HCT116 (cell line): ENCODE measurements at regions not wholly inside any gene's neighbourhood (a gene's known extent, or its start where the extent isn't known, plus 50 kb on each side); places are given as distances from the start of the nearest gene placed in this dataset.

Source experiments
- ATAC-seq: fragments of 200-7000 bp; cut with Tn5 transposase; 2 replicates; pipeline ENCODE4 v1.9.1; 2020; ENCODE audit warnings: mild to moderate bottlenecking, moderate library complexity
- BruUV-seq: library from RNA; stranded (reverse); fragments of 400-500 nt; replicated peaks from 2 replicates; lab custom pipeline; 2021; lab: Mats Ljungman, UMichigan
- CTCF ChIA-PET: fragments of 300-600 bp; sonication (Branson Sonifier 250); formaldehyde crosslinking; loops from one replicate; lab custom pipeline; 2021; ENCODE audit warnings: antibody characterized with exemption; lab: Charles Lee
- POLR2A ChIA-PET: fragments of 300-600, 350-600 bp; sonication (Branson Sonifier 250); formaldehyde crosslinking; loops from one replicate; lab custom pipeline; 2021; ENCODE audit warnings: antibody characterized with exemption; lab: Charles Lee
- RAD21 ChIA-PET, 2 experiments: fragments of 300-600 bp; sonication (Branson Sonifier 250); formaldehyde crosslinking; loops; one replicate each; lab custom pipeline; 2023; ENCODE audit warnings: low total read pairs in 2 of 2; ENCODE audit not compliant: uncharacterized antibody in 2 of 2, unreplicated experiment in 2 of 2, low non-redundant PET in 1 of 2; lab: Charles Lee
- DNase-seq: peaks from one replicate; pipeline ENCODE4 v3.0.0-alpha.2; 2010; ENCODE audit warnings: low read depth, low spot score
- H2AFZ ChIP-seq: fragments of 200-600 bp; shearing (Covaris generic), sonication (generic); 2 replicates; pipeline ENCODE4 v1.6.1; 2017; ENCODE audit warnings: low read depth, mixed run types, mixed read lengths, antibody characterized with exemption, low read length; ENCODE audit not compliant: poor library complexity, severe bottlenecking
- H3K27ac ChIP-seq: 2 replicates; pipeline ENCODE4 v1.5.1; 2012; ENCODE audit warnings: low read depth, low read length
- H3K27me3 ChIP-seq: fragments of 200-600 bp; sonication (generic); 2 replicates; pipeline ENCODE4 v1.6.1; 2016; ENCODE audit warnings: mixed run types, low read length, mixed read lengths; ENCODE audit not compliant: insufficient read depth
- H3K36me3 ChIP-seq, 2 experiments: fragments of 200-500 bp in 1 of 2; fragments of 200-600 bp in 1 of 2; sonication (Bioruptor generic) in 1 of 2; sonication (generic) in 1 of 2; 2 replicates each; pipeline versions ENCODE4 v1.5.1 to v1.6.1; 2014 to 2016; ENCODE audit warnings: low read length in 2 of 2, inconsistent platforms in 1 of 2, mixed read lengths in 1 of 2, mixed run types in 1 of 2; ENCODE audit not compliant: insufficient read depth in 2 of 2, control insufficient read depth in 1 of 2
- H3K4me1 ChIP-seq, 2 experiments: fragments of 200-600 bp in 1 of 2; sonication (generic) in 1 of 2; 2 replicates each; pipeline versions ENCODE4 v1.5.1 to v1.6.1; 2012 to 2017; ENCODE audit warnings: low read length in 2 of 2, inconsistent platforms in 1 of 2, mild to moderate bottlenecking in 1 of 2, mixed read lengths in 1 of 2, mixed run types in 1 of 2, moderate library complexity in 1 of 2; ENCODE audit not compliant: insufficient read depth in 2 of 2, control insufficient read depth in 1 of 2
- H3K4me2 ChIP-seq: fragments of 200-600 bp; sonication (generic); 2 replicates; pipeline ENCODE4 v1.6.1; 2017; ENCODE audit warnings: mixed run types, low read length, mixed read lengths
- H3K4me3 ChIP-seq, 2 experiments: fragments of 200-600 bp in 1 of 2; sonication (generic) in 1 of 2; replicated peaks in 1 of 2; 2 replicates each; pipeline ENCODE4 v1.5.1; 2011 to 2016; ENCODE audit warnings: low read length in 2 of 2, control low read depth in 1 of 2, low read depth in 1 of 2, mild to moderate bottlenecking in 1 of 2, mixed read lengths in 1 of 2, mixed run types in 1 of 2
- H3K79me2 ChIP-seq: fragments of 200-600 bp; sonication (generic); 2 replicates; pipeline ENCODE4 v1.6.1; 2017; ENCODE audit warnings: mild to moderate bottlenecking, mixed run types, low read length, moderate library complexity, mixed read lengths; ENCODE audit not compliant: insufficient read depth
- H3K9ac ChIP-seq: fragments of 200-600 bp; sonication (generic); 2 replicates; pipeline ENCODE4 v1.6.1; 2016; ENCODE audit warnings: low read length, mixed read lengths
- H3K9me2 ChIP-seq: fragments of 200-600 bp; sonication (generic), shearing (Covaris generic); 2 replicates; pipeline ENCODE4 v1.6.1; 2017; ENCODE audit warnings: mixed run types, mild to moderate bottlenecking, moderate library complexity; ENCODE audit not compliant: insufficient read depth
- H3K9me3 ChIP-seq, 2 experiments: fragments of 200-500 bp in 1 of 2; fragments of 200-600 bp in 1 of 2; sonication (Bioruptor generic) in 1 of 2; sonication (generic) in 1 of 2; 2 replicates each; pipeline ENCODE4 v1.6.1; 2014 to 2017; ENCODE audit warnings: low read length in 2 of 2, mixed read lengths in 2 of 2, inconsistent platforms in 1 of 2, low read depth in 1 of 2, mild to moderate bottlenecking in 1 of 2, mixed run types in 1 of 2, moderate library complexity in 1 of 2; ENCODE audit not compliant: control insufficient read depth in 1 of 2, insufficient read depth in 1 of 2
- H4K20me1 ChIP-seq: fragments of 200-600 bp; sonication (generic), shearing (Covaris generic); 2 replicates; pipeline ENCODE4 v1.6.1; 2017; ENCODE audit warnings: mixed run types, mild to moderate bottlenecking, moderate library complexity; ENCODE audit not compliant: insufficient read depth
- ATF3 ChIP-seq: IDR thresholded peaks from 2 replicates; pipeline ENCODE4 v1.6.1; 2012
- CBX3 ChIP-seq: IDR thresholded peaks from 2 replicates; pipeline ENCODE4 v1.6.1; 2012; ENCODE audit warnings: low read depth
- CEBPB ChIP-seq: IDR thresholded peaks from 2 replicates; pipeline ENCODE4 v1.6.1; 2012; ENCODE audit warnings: low read depth
- EZH2phosphoT487 ChIP-seq: fragments of 200-600 bp; IDR thresholded peaks from 2 replicates; pipeline ENCODE4 v1.6.1; 2018; ENCODE audit warnings: antibody characterized with exemption, borderline replicate concordance
- FOSL1 ChIP-seq: IDR thresholded peaks from 2 replicates; pipeline ENCODE4 v1.6.1; 2012; ENCODE audit warnings: low read depth
- JUND ChIP-seq: IDR thresholded peaks from 2 replicates; pipeline ENCODE4 v1.6.1; 2012
- POLR2AphosphoS5 ChIP-seq: IDR thresholded peaks from 2 replicates; pipeline ENCODE4 v1.6.1; 2011; ENCODE audit warnings: mild to moderate bottlenecking, low read depth, low read length, moderate library complexity
- RAD21 ChIP-seq: IDR thresholded peaks from 2 replicates; pipeline ENCODE4 v1.6.1; 2012; ENCODE audit warnings: low read depth, mild to moderate bottlenecking
- SIN3A ChIP-seq: IDR thresholded peaks from 2 replicates; pipeline ENCODE4 v1.6.1; 2012; ENCODE audit warnings: low read depth
- SRF ChIP-seq: IDR thresholded peaks from 2 replicates; pipeline ENCODE4 v1.6.1; 2012; ENCODE audit warnings: low read depth
- TCF7L2 ChIP-seq: IDR thresholded peaks from 2 replicates; pipeline ENCODE4 v1.7.0; 2011; ENCODE audit warnings: borderline replicate concordance, inconsistent platforms; ENCODE audit not compliant: insufficient read depth, insufficient read length; ENCODE audit errors: extremely low read depth
- YY1 ChIP-seq: IDR thresholded peaks from 2 replicates; pipeline ENCODE4 v1.6.1; 2011; ENCODE audit warnings: low read length, low read depth, moderate library complexity, mild to moderate bottlenecking; ENCODE audit not compliant: insufficient replicate concordance; ENCODE audit errors: extremely low read depth
- ZFX ChIP-seq: fragments of 450-650 bp; IDR thresholded peaks from 2 replicates; pipeline ENCODE4 v1.6.1; 2017
- ZNF274 ChIP-seq: fragments of 200-500 bp; sonication (Bioruptor generic); IDR thresholded peaks from 2 replicates; pipeline ENCODE4 v1.6.1; 2014; ENCODE audit warnings: mild to moderate bottlenecking, low read depth, low read length, inconsistent platforms
- intact Hi-C: fragments of 100-400 bp; cut with micrococcal nuclease; formaldehyde crosslinking; loops from 2 replicates; pipeline ENCODE4 v1.10.0; 2022
- TF ChIP-seq, protein P1 (sequence below): IDR thresholded peaks from 2 replicates; pipeline ENCODE4 v1.6.1; 2011; ENCODE audit warnings: mild to moderate bottlenecking, low read length, moderate library complexity; ENCODE audit not compliant: insufficient replicate concordance; ENCODE audit errors: extremely low read depth
- TF ChIP-seq, protein P2 (sequence below): IDR thresholded peaks from 2 replicates; pipeline ENCODE4 v1.6.1; 2012
- TF ChIP-seq, protein P3 (sequence below), 3 experiments: fragments of 200-600 bp in 1 of 3; sonication (generic) in 1 of 3; IDR thresholded peaks in 2 of 3; conservative IDR thresholded peaks in 1 of 3; 2 replicates each; pipeline ENCODE4 v1.5.1; 2012 to 2017; ENCODE audit warnings: low read depth in 2 of 3, low read length in 2 of 3, antibody characterized with exemption in 1 of 3, borderline replicate concordance in 1 of 3, control low read depth in 1 of 3, mild to moderate bottlenecking in 1 of 3, mixed read lengths in 1 of 3, mixed run types in 1 of 3, moderate library complexity in 1 of 3; ENCODE audit not compliant: insufficient read depth in 1 of 3

DNA sequence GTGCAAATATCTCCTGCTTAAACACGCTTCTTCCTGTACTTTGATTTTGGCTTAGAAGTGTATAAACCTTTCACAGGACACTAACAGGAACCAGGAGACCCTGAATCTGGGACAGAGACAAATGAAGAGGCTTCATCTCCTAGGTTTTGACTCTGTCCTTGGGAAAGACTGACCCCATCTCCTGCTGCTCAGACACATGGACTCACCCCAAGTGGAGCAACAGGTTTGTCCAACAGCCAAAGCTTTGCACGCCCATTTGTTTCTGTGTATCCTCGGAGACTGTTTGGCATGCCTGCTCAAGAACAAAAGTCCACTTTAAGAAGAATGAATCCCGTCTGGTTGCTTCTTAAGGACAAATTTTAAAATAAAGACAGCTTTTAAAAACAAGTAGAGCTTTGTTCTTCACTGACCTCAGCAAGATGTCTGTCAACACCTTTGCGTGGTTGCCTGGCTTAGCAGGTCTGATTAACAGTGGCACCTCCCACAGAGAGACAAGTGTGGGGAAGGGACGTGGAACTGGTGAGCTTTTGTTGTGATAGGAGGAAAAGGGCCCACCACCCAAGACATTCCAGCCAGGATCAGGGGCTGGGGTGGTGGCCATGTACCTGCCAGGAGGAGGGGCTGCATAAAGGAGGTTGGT lies 202.6 kb downstream of the SOD2 start (continued):
- TF ChIP-seq, protein P1, sequence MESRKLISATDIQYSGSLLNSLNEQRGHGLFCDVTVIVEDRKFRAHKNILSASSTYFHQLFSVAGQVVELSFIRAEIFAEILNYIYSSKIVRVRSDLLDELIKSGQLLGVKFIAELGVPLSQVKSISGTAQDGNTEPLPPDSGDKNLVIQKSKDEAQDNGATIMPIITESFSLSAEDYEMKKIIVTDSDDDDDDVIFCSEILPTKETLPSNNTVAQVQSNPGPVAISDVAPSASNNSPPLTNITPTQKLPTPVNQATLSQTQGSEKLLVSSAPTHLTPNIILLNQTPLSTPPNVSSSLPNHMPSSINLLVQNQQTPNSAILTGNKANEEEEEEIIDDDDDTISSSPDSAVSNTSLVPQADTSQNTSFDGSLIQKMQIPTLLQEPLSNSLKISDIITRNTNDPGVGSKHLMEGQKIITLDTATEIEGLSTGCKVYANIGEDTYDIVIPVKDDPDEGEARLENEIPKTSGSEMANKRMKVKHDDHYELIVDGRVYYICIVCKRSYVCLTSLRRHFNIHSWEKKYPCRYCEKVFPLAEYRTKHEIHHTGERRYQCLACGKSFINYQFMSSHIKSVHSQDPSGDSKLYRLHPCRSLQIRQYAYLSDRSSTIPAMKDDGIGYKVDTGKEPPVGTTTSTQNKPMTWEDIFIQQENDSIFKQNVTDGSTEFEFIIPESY: no peak

- Histone ChIP-seq H3K27ac (no peak overlapping the region), H3K36me3 (no peaks in the 10 kb centered on the region), H3K4me1 (no peaks in the 10 kb centered on the region), H3K9me2 (no peaks in the 10 kb centered on the region; the same call in 1 of the 2 replicates), H4K20me1 (no peaks in the 10 kb centered on the region), H3K9ac (no peak overlapping the region), H3K4me2 (no peak overlapping the region), H3K9me3 (no peaks in the 10 kb centered on the region), H3K4me3 (no peak overlapping the region), H3K79me2 (no peaks in the 10 kb centered on the region), H2AFZ (no peak overlapping the region), H3K27me3 (peaks cover 11% of the 10 kb centered on the region)
- intact Hi-C loops: no loop called here
- ATAC-seq (no peak), DNase-seq (no peak)
- BruUV-seq: no TSS peak
- POLR2A ChIA-PET: no interaction called here
- TF ChIP-seq ZNF274: no peak
- TF ChIP-seq ATF3: no peak
- no peak for TF ChIP-seq SIN3A
- TF ChIP-seq POLR2AphosphoS5: no peak
- TF ChIP-seq, protein P2, sequence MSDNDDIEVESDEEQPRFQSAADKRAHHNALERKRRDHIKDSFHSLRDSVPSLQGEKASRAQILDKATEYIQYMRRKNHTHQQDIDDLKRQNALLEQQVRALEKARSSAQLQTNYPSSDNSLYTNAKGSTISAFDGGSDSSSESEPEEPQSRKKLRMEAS: no peak
- no peak for TF ChIP-seq EZH2phosphoT487
- no peak for TF ChIP-seq SRF
- no peak for TF ChIP-seq CEBPB
- TF ChIP-seq RAD21: no peak
- no peak for TF ChIP-seq TCF7L2
- TF ChIP-seq CBX3: no peak
- no peak for TF ChIP-seq YY1
- no peak for TF ChIP-seq ZFX
- TF ChIP-seq FOSL1: no peak
- TF ChIP-seq, protein P3, sequence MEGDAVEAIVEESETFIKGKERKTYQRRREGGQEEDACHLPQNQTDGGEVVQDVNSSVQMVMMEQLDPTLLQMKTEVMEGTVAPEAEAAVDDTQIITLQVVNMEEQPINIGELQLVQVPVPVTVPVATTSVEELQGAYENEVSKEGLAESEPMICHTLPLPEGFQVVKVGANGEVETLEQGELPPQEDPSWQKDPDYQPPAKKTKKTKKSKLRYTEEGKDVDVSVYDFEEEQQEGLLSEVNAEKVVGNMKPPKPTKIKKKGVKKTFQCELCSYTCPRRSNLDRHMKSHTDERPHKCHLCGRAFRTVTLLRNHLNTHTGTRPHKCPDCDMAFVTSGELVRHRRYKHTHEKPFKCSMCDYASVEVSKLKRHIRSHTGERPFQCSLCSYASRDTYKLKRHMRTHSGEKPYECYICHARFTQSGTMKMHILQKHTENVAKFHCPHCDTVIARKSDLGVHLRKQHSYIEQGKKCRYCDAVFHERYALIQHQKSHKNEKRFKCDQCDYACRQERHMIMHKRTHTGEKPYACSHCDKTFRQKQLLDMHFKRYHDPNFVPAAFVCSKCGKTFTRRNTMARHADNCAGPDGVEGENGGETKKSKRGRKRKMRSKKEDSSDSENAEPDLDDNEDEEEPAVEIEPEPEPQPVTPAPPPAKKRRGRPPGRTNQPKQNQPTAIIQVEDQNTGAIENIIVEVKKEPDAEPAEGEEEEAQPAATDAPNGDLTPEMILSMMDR (IDR thresholded peaks at IDR 0.05 in 2 of 3, conservative IDR thresholded peaks at IDR 0.05 in 1 of 3; ENCODE audit: borderline replicate concordance in 1 of 3, insufficient read depth in 1 of 3, low read depth in 2 of 3, low read length in 2 of 3): no peak
- no peak for TF ChIP-seq JUND
- CTCF ChIA-PET: no interaction called here
- RAD21 ChIA-PET: no interaction called here
Measured at GRCh38 chr6:159487636-159488035, 205.4 kb downstream of the SOD2 start.
